ENCODE measurements at regions not wholly inside any gene's neighbourhood (a gene's known extent, or its start where the extent isn't known, plus 50 kb on each side); places are given as distances from the start of the nearest gene placed in this dataset.
"Not testable (repeated sequence)": the region's sequence is repeated elsewhere in the genome, so short reads cannot be mapped to it uniquely, and the experiment has no call there.

- DNase-seq = no peak
These were observed 164.3 kb upstream of the FAM3C start for GRCh38 chr7:121560267-121560990.

GRCh38 chr7:121558288-121558687, 162.2 kb upstream of the FAM3C start:
- DNase-seq = no peak

GRCh38 chr7:121557034-121557892, 161.2 kb upstream of the FAM3C start:
- DNase-seq = peak; percentile 51

GRCh38 chr7:121555558-121555957, 159.4 kb upstream of the FAM3C start:
- no peak for DNase-seq

- DNase-seq = peak; percentile 68
These were observed 151.5 kb upstream of the FAM3C start for GRCh38 chr7:121547544-121548092.

- no peak for DNase-seq
These were observed 150.8 kb upstream of the FAM3C start for GRCh38 chr7:121546632-121547543.

GRCh38 chr7:121545418-121545817, 149.3 kb upstream of the FAM3C start:
- no peak for DNase-seq

- DNase-seq = peak; percentile 96
These were observed 148.6 kb upstream of the FAM3C start for GRCh38 chr7:121544726-121545125.

GRCh38 chr7:121544238-121544637, 148.1 kb upstream of the FAM3C start:
- DNase-seq = no peak

- DNase-seq = no peak
These were observed 145.3 kb upstream of the FAM3C start for GRCh38 chr7:121541457-121541856.

GRCh38 chr7:121540138-121540537, 144.0 kb upstream of the FAM3C start:
- no peak for DNase-seq

- no peak for DNase-seq
These were observed 140.9 kb upstream of the FAM3C start for GRCh38 chr7:121537031-121537430.

- DNase-seq = peak; percentile 43
These were observed 135.3 kb upstream of the FAM3C start for GRCh38 chr7:121531175-121532070.

- DNase-seq = peak; percentile 99
These were observed 134.4 kb upstream of the FAM3C start for GRCh38 chr7:121530227-121531174.

- peak; percentile 23 for DNase-seq
These were observed 132.9 kb upstream of the FAM3C start for GRCh38 chr7:121529003-121529402.

- not testable (repeated sequence) for DNase-seq
These were observed 130.1 kb upstream of the FAM3C start for GRCh38 chr7:121526210-121526609.

- no peak for DNase-seq
These were observed 129.2 kb upstream of the FAM3C start for GRCh38 chr7:121525155-121525819.

- DNase-seq = no peak
These were observed 125.7 kb upstream of the FAM3C start for GRCh38 chr7:121521711-121522400.

GRCh38 chr7:121520911-121521310, 124.8 kb upstream of the FAM3C start:
- no peak for DNase-seq

All from fibroblast of skin of back (primary cell).